ENCODE measurements at regions not wholly inside any gene's neighbourhood (a gene's known extent, or its start where the extent isn't known, plus 50 kb on each side); places are given as distances from the start of the nearest gene placed in this dataset.
"Not testable (repeated sequence)": the region's sequence is repeated elsewhere in the genome, so short reads cannot be mapped to it uniquely, and the experiment has no call there.

DNA sequence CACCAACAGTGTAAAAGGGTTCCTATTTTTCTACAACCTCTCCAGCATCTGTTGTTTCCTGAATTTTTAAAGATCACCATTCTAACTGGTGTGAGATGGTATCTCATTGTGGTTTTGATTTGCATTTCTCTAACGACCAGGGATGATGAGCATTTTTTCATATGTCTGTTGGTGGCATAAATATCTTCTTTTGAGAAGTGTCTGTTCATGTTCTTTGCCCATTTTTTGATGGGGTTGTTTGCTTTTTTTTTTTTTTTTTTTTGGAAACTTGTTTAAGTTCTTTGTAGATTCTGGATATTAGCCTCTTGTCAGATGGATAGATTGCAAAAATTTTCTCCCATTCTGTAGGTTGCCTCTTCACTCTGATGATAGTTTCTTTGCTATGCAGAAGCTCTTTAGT lies 145.5 kb upstream of the PLXNC1 start:
- not testable (repeated sequence) for H3K4me2 ChIP-seq; H3F3A ChIP-seq (replicated peaks; ENCODE audit: low read depth); H4K20me1 ChIP-seq (replicated peaks; ENCODE audit: insufficient read depth); H3K4me1 Mint-ChIP-seq; H3K79me2 ChIP-seq (replicated peaks; ENCODE audit: insufficient read depth); H3K4me3 ChIP-seq; H2AFZ ChIP-seq; DNase-seq (ENCODE audit: low spot score); H3K27me3 Mint-ChIP-seq (ENCODE audit: insufficient read depth, low read depth, poor library complexity); H3K4me3 Mint-ChIP-seq; H3K9me2 ChIP-seq (ENCODE audit: insufficient read depth); H3K27ac ChIP-seq (ENCODE audit: low read depth); H3K36me3 ChIP-seq (ENCODE audit: insufficient read depth); ATAC-seq; H3K27ac Mint-ChIP-seq; H3K27me3 ChIP-seq (ENCODE audit: insufficient read depth); H3K4me1 ChIP-seq (ENCODE audit: insufficient read depth)
- Mint-ChIP-seq H3K36me3 (ENCODE audit: low read depth) (peaks cover 18% of the 10 kb centered on the region; the same call in 2 of the 3 replicates), H3K9me3 (peaks cover 35% of the 10 kb centered on the region)

DNA sequence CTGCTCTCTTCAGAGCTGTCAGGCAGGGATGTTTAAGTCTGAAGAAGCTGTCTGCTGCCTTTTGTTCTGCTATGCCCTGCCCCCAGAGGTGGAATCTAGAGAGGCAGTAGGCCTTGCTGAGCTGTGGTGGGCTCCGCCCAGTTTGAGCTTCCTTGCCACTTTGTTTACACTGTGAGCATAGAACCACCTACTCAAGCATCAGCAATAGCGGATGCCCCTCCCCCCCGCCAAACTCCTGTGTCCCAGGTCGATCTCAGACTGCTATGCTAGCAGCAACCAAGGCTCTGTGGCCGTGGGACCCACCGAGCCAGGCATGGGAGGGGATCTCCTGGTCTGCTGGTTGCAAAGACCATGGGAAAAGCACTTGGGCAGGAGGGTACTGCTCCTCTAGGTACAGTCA lies 140.5 kb upstream of the PLXNC1 start:
- not testable (repeated sequence) for H3K79me2 ChIP-seq (replicated peaks; ENCODE audit: insufficient read depth); H3K4me3 Mint-ChIP-seq; H3K27me3 Mint-ChIP-seq (ENCODE audit: insufficient read depth, low read depth, poor library complexity); H3K27me3 ChIP-seq (ENCODE audit: insufficient read depth); H3F3A ChIP-seq (replicated peaks; ENCODE audit: low read depth); H3K27ac Mint-ChIP-seq; H3K4me3 ChIP-seq; H3K27ac ChIP-seq (ENCODE audit: low read depth); H3K9me2 ChIP-seq (ENCODE audit: insufficient read depth); H3K36me3 ChIP-seq (ENCODE audit: insufficient read depth); H2AFZ ChIP-seq; H4K20me1 ChIP-seq (replicated peaks; ENCODE audit: insufficient read depth)
- peaks cover 18% of the 10 kb centered on the region; the same call in 2 of the 3 replicates for H3K4me1 Mint-ChIP-seq
- H3K9me3 Mint-ChIP-seq: peaks cover 23% of the 10 kb centered on the region
- Histone ChIP-seq H3K4me2 (0 out of 2 replicates have a peak overlapping the region, but pooled peaks have one; percentile 33), H3K4me1 (ENCODE audit: insufficient read depth) (peaks cover 11% of the 10 kb centered on the region)
- H3K36me3 Mint-ChIP-seq (ENCODE audit: low read depth): peaks cover 15% of the 10 kb centered on the region; the same call in 2 of the 3 replicates
- TF ChIP-seq, protein P1, sequence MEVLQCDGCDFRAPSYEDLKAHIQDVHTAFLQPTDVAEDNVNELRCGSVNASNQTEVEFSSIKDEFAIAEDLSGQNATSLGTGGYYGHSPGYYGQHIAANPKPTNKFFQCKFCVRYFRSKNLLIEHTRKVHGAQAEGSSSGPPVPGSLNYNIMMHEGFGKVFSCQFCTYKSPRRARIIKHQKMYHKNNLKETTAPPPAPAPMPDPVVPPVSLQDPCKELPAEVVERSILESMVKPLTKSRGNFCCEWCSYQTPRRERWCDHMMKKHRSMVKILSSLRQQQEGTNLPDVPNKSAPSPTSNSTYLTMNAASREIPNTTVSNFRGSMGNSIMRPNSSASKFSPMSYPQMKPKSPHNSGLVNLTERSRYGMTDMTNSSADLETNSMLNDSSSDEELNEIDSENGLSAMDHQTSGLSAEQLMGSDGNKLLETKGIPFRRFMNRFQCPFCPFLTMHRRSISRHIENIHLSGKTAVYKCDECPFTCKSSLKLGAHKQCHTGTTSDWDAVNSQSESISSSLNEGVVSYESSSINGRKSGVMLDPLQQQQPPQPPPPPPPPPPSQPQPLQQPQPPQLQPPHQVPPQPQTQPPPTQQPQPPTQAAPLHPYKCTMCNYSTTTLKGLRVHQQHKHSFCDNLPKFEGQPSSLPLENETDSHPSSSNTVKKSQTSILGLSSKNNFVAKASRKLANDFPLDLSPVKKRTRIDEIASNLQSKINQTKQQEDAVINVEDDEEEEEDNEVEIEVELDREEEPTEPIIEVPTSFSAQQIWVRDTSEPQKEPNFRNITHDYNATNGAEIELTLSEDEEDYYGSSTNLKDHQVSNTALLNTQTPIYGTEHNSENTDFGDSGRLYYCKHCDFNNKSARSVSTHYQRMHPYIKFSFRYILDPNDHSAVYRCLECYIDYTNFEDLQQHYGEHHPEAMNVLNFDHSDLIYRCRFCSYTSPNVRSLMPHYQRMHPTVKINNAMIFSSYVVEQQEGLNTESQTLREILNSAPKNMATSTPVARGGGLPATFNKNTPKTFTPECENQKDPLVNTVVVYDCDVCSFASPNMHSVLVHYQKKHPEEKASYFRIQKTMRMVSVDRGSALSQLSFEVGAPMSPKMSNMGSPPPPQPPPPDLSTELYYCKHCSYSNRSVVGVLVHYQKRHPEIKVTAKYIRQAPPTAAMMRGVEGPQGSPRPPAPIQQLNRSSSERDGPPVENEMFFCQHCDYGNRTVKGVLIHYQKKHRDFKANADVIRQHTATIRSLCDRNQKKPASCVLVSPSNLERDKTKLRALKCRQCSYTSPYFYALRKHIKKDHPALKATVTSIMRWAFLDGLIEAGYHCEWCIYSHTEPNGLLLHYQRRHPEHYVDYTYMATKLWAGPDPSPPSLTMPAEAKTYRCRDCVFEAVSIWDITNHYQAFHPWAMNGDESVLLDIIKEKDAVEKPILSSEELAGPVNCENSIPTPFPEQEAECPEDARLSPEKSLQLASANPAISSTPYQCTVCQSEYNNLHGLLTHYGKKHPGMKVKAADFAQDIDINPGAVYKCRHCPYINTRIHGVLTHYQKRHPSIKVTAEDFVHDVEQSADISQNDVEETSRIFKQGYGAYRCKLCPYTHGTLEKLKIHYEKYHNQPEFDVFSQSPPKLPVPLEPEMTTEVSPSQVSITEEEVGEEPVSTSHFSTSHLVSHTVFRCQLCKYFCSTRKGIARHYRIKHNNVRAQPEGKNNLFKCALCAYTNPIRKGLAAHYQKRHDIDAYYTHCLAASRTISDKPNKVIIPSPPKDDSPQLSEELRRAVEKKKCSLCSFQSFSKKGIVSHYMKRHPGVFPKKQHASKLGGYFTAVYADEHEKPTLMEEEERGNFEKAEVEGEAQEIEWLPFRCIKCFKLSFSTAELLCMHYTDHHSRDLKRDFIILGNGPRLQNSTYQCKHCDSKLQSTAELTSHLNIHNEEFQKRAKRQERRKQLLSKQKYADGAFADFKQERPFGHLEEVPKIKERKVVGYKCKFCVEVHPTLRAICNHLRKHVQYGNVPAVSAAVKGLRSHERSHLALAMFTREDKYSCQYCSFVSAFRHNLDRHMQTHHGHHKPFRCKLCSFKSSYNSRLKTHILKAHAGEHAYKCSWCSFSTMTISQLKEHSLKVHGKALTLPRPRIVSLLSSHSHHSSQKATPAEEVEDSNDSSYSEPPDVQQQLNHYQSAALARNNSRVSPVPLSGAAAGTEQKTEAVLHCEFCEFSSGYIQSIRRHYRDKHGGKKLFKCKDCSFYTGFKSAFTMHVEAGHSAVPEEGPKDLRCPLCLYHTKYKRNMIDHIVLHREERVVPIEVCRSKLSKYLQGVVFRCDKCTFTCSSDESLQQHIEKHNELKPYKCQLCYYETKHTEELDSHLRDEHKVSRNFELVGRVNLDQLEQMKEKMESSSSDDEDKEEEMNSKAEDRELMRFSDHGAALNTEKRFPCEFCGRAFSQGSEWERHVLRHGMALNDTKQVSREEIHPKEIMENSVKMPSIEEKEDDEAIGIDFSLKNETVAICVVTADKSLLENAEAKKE (CRISPR knock-in tag; IDR thresholded peaks at IDR 0.05): peak; percentile 16; the same call in 1 of the 2 replicates
- ATAC-seq (peak; percentile 32), DNase-seq (ENCODE audit: low spot score) (peak; percentile 83)

Data from GM23338 (cell line).